SHP77 (cell line): ENCODE measurements at regions not wholly inside any gene's neighbourhood (a gene's known extent, or its start where the extent isn't known, plus 50 kb on each side); places are given as distances from the start of the nearest gene placed in this dataset.

Experiments
- DNase-seq, 2 experiments: peaks; one replicate each; lab custom pipeline; 2025; lab: John Stamatoyannopoulos, UW

GRCh38 chr2:199627417-199627816 lies 169.7 kb upstream of the SATB2 start:
- DNase-seq = no peak

GRCh38 chr2:199624958-199625357 lies 167.2 kb upstream of the SATB2 start:
- no peak for DNase-seq

- DNase-seq = no peak
Observed at GRCh38 chr2:199612509-199613130, 154.9 kb upstream of the SATB2 start.

GRCh38 chr2:199607914-199608313 lies 150.2 kb upstream of the SATB2 start:
- no peak for DNase-seq

- no peak for DNase-seq
Observed at GRCh38 chr2:199606193-199606780, 148.5 kb upstream of the SATB2 start.

- no peak for DNase-seq
Observed at GRCh38 chr2:199603721-199604291, 146.1 kb upstream of the SATB2 start.

- no peak for DNase-seq
Observed at GRCh38 chr2:199602896-199603717, 145.4 kb upstream of the SATB2 start.

- peak; percentile 42 to 51 for DNase-seq
Observed at GRCh38 chr2:199602271-199602895, 144.6 kb upstream of the SATB2 start.

GRCh38 chr2:199596549-199596948 lies 138.8 kb upstream of the SATB2 start:
- peak in 1 of 2 experiments; percentile 16 for DNase-seq

GRCh38 chr2:199594443-199594842 lies 136.7 kb upstream of the SATB2 start:
- DNase-seq = no peak

- no peak for DNase-seq
Observed at GRCh38 chr2:199591826-199592225, 134.1 kb upstream of the SATB2 start.

- DNase-seq = no peak
Observed at GRCh38 chr2:199590321-199591203, 132.8 kb upstream of the SATB2 start.

GRCh38 chr2:199589306-199589705 lies 131.6 kb upstream of the SATB2 start:
- DNase-seq = no peak

GRCh38 chr2:199588054-199588453 lies 130.3 kb upstream of the SATB2 start:
- DNase-seq = no peak

- no peak for DNase-seq
Observed at GRCh38 chr2:199586646-199587045, 128.9 kb upstream of the SATB2 start.

- DNase-seq = no peak
Observed at GRCh38 chr2:199583676-199584075, 125.9 kb upstream of the SATB2 start.

GRCh38 chr2:199581935-199582360 lies 124.2 kb upstream of the SATB2 start:
- no peak for DNase-seq

GRCh38 chr2:199581408-199581807 lies 123.7 kb upstream of the SATB2 start:
- no peak for DNase-seq

- no peak for DNase-seq
Observed at GRCh38 chr2:199575416-199575815, 117.7 kb upstream of the SATB2 start.

- DNase-seq = no peak
Observed at GRCh38 chr2:199572571-199572970, 114.8 kb upstream of the SATB2 start.

GRCh38 chr2:199570934-199571333 lies 113.2 kb upstream of the SATB2 start:
- no peak for DNase-seq
